Hepatocyte (in vitro differentiated cells): ENCODE measurements at regions not wholly inside any gene's neighbourhood (a gene's known extent, or its start where the extent isn't known, plus 50 kb on each side); places are given as distances from the start of the nearest gene placed in this dataset.

ENCODE experiments used
- DNase-seq: peaks from one replicate; pipeline ENCODE4 v3.0.0-alpha.2; 2016; ENCODE audit warnings: low spot score
- H2AFZ ChIP-seq: fragments of 200-600 bp; sonication (generic); 2 replicates; pipeline ENCODE4 v1.6.0; 2016; ENCODE audit warnings: antibody characterized with exemption, mild to moderate bottlenecking
- H3K27ac ChIP-seq: fragments of 200-600 bp; sonication (generic); 2 replicates; pipeline ENCODE4 v1.5.1; 2016; ENCODE audit warnings: mild to moderate bottlenecking
- H3K27me3 ChIP-seq: fragments of 200-600 bp; sonication (generic); 2 replicates; pipeline ENCODE4 v1.6.1; 2016
- H3K36me3 ChIP-seq: fragments of 200-600 bp; sonication (generic); replicated peaks from 2 replicates; pipeline ENCODE4 v1.5.1; 2016; ENCODE audit warnings: low read depth; ENCODE audit not compliant: insufficient read depth
- H3K4me1 ChIP-seq: fragments of 200-600 bp; sonication (generic); 2 replicates; pipeline ENCODE4 v1.5.1; 2016; ENCODE audit warnings: mild to moderate bottlenecking, moderate library complexity; ENCODE audit not compliant: insufficient read depth
- H3K4me2 ChIP-seq: fragments of 200-600 bp; sonication (generic); 2 replicates; pipeline ENCODE4 v1.6.0; 2016
- H3K4me3 ChIP-seq: fragments of 200-600 bp; sonication (generic); 2 replicates; pipeline ENCODE4 v1.5.1; 2016; ENCODE audit warnings: mild to moderate bottlenecking
- H3K79me2 ChIP-seq: fragments of 200-600 bp; sonication (generic); 2 replicates; pipeline ENCODE4 v1.6.0; 2017; ENCODE audit warnings: mild to moderate bottlenecking
- H3K9me2 ChIP-seq: fragments of 200-600 bp; sonication (generic); replicated peaks from 2 replicates; pipeline ENCODE4 v1.6.0; 2017; ENCODE audit warnings: mild to moderate bottlenecking; ENCODE audit not compliant: insufficient read depth
- H3K9me3 ChIP-seq: fragments of 200-600 bp; sonication (generic); 2 replicates; pipeline ENCODE4 v1.5.1; 2016; ENCODE audit warnings: low read depth, mild to moderate bottlenecking
- H4K20me1 ChIP-seq: fragments of 200-600 bp; sonication (generic); 2 replicates; pipeline ENCODE4 v1.6.0; 2016; ENCODE audit warnings: mild to moderate bottlenecking; ENCODE audit not compliant: insufficient read depth, poor library complexity, severe bottlenecking
- CTCF ChIP-seq: fragments of 200-600 bp; sonication (generic); IDR thresholded peaks from 2 replicates; pipeline ENCODE4 v1.5.1; 2016; ENCODE audit warnings: antibody characterized with exemption, mild to moderate bottlenecking; ENCODE audit not compliant: poor library complexity
- EZH2 ChIP-seq: fragments of 200-600 bp; sonication (generic); IDR thresholded peaks from 2 replicates; pipeline ENCODE4 v1.6.1; 2016; ENCODE audit warnings: antibody characterized with exemption, mild to moderate bottlenecking, borderline replicate concordance
- EZH2phosphoT487 ChIP-seq: fragments of 200-600 bp; sonication (generic); IDR thresholded peaks from one replicate; pipeline ENCODE4 v1.6.1; 2018; ENCODE audit warnings: antibody characterized with exemption, mild to moderate bottlenecking, low read depth, moderate library complexity; ENCODE audit not compliant: unreplicated experiment, severe bottlenecking
- WGBS: methylation state at CpG from one replicate; pipeline ENCODE4 v1.1.6; 2016; ENCODE audit warnings: low lambda C conversion rate; ENCODE audit errors: missing lambda C conversion rate; 5-methylcytosine and 5-hydroxymethylcytosine counted together

- Histone ChIP-seq H3K27ac (no peak overlapping the region), H3K4me1 (peaks cover 10% of the 10 kb centered on the region), H3K4me3 (no peak overlapping the region), H3K27me3 (peaks cover 53% of the 10 kb centered on the region), H2AFZ (no peak overlapping the region), H4K20me1 (no peaks in the 10 kb centered on the region), H3K36me3 (no peaks in the 10 kb centered on the region), H3K9me3 (no peaks in the 10 kb centered on the region), H3K9me2 (no peaks in the 10 kb centered on the region), H3K4me2 (no peak overlapping the region), H3K79me2 (no peaks in the 10 kb centered on the region)
- 100% methylated on average over 3 of the region's 4 CpGs for WGBS
- TF ChIP-seq EZH2 (no peak), CTCF (no peak), EZH2phosphoT487 (no peak)
- no peak for DNase-seq
These were observed 1341.1 kb downstream of the BRD1 start for GRCh38 chr22:48486558-48486957.

GRCh38 chr22:48486134-48486532, 1341.5 kb downstream of the BRD1 start:
- Histone ChIP-seq H3K4me3 (no peak overlapping the region), H2AFZ (no peak overlapping the region), H3K79me2 (no peaks in the 10 kb centered on the region), H3K9me3 (no peaks in the 10 kb centered on the region), H3K36me3 (no peaks in the 10 kb centered on the region), H3K4me1 (peaks cover 10% of the 10 kb centered on the region), H3K27me3 (peaks cover 49% of the 10 kb centered on the region), H4K20me1 (no peaks in the 10 kb centered on the region), H3K27ac (no peak overlapping the region), H3K9me2 (no peaks in the 10 kb centered on the region), H3K4me2 (no peak overlapping the region)
- no peak for TF ChIP-seq CTCF
- no peak for TF ChIP-seq EZH2phosphoT487
- TF ChIP-seq EZH2 = no peak
- WGBS = 77% methylated on average over 11 of the region's 11 CpGs
- DNase-seq = peak; percentile 2

DNA sequence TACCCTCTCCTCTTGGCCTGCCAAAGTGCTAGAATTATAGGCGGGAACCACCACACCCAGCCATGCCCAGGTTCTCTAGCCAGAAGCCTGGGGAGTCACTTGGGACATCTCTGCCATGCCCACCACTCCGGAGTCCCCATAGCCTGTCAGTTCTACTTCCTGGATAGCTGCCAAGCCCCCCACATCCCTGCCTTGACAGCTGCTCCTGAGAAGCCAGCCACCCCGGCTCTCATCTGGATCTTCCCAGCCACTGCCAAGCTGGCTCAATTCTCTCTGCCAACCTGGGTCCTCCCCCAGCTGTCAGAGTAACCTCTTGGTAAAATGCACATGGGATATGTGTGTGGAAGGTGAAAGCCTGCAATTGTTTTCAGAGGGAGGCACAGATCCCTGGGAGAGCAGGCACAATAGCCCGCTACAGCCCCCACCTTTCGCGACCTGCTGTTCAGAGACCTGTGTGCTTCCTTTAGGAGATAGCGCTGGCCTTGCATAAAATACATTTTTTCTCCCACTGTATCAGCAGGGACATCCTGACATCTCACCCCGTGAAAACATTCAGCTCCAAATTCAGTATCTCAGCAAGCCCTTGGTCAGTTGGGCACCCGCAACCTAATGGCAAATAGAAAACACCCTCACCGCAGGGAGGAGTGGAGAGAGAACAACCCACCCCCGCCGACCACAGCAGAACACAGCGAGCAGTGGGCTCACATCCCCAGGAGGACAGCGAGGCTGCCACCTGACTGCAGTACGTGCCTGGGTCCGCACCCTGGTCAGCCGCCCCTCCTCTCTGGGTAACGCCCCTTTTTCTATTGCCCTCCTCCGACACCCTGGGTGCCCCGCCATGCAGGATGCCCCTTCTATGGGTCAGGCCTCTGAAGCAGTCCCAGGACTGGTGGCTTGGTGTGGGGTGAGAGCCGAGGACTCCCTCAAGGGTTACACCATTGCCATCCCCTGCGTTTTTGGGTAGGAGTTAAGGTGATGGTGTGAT, 1342.2 kb downstream of the BRD1 start:
- no peak overlapping the region for H2AFZ ChIP-seq
- DNase-seq = no peak
- no peak overlapping the region for H3K27ac ChIP-seq
- H3K79me2 ChIP-seq = no peaks in the 10 kb centered on the region
- H3K4me3 ChIP-seq = no peak overlapping the region
- WGBS = 73% methylated on average over 22 of the region's 22 CpGs
- H3K36me3 ChIP-seq = no peaks in the 10 kb centered on the region
- no peaks in the 10 kb centered on the region for H3K9me3 ChIP-seq
- peaks cover 43% of the 10 kb centered on the region for H3K27me3 ChIP-seq
- H3K9me2 ChIP-seq = no peaks in the 10 kb centered on the region
- TF ChIP-seq EZH2phosphoT487 (no peak), EZH2 (no peak), CTCF (no peak)
- H3K4me1 ChIP-seq = peaks cover 5% of the 10 kb centered on the region
- H4K20me1 ChIP-seq = no peaks in the 10 kb centered on the region
- no peak overlapping the region for H3K4me2 ChIP-seq
